GM12891 (cell line): ENCODE measurements at regions not wholly inside any gene's neighbourhood (a gene's known extent, or its start where the extent isn't known, plus 50 kb on each side); places are given as distances from the start of the nearest gene placed in this dataset.

Experiments
- POLR2A ChIP-seq: IDR thresholded peaks from 2 replicates; pipeline ENCODE4 v1.6.1; 2011; ENCODE audit warnings: low read depth, low read length, control low read depth
- POLR2AphosphoS5 ChIP-seq: IDR thresholded peaks from 2 replicates; pipeline ENCODE4 v1.6.1; 2011; ENCODE audit warnings: low read depth, low read length, control low read depth
- TAF1 ChIP-seq: IDR thresholded peaks from 2 replicates; pipeline ENCODE4 v1.6.1; 2011; ENCODE audit warnings: low read depth, low read length, control low read depth

GRCh38 chr10:17512341-17513001, 58.1 kb upstream of the ST8SIA6 start:
- no peak for TF ChIP-seq POLR2AphosphoS5
- no peak for TF ChIP-seq POLR2A
- no peak for TF ChIP-seq TAF1
